ENCODE measurements at regions not wholly inside any gene's neighbourhood (a gene's known extent, or its start where the extent isn't known, plus 50 kb on each side); places are given as distances from the start of the nearest gene placed in this dataset.

- TF ChIP-seq EZH2phosphoT487 (IDR thresholded peaks at IDR 0.05; ENCODE audit: borderline replicate concordance, low read length) (no peak), CTCF (IDR thresholded peaks at IDR 0.05; ENCODE audit: low read depth, low read length, poor library complexity, severe bottlenecking) (no peak)
Observed at GRCh38 chr16:6146874-6147425, 1049.4 kb upstream of the EEF2KMT start.

GRCh38 chr16:6146356-6146755 lies 1048.8 kb upstream of the EEF2KMT start:
- H3K9me3 ChIP-seq (ENCODE audit: control insufficient read depth, insufficient read depth, low read length): no peaks in the 10 kb centered on the region
- no peaks in the 10 kb centered on the region for H3K4me1 ChIP-seq (ENCODE audit: control insufficient read depth, low read length)
- H3K9me2 ChIP-seq (replicated peaks; ENCODE audit: control insufficient read depth, low read length): no peaks in the 10 kb centered on the region
- H3F3A ChIP-seq (ENCODE audit: control insufficient read depth, insufficient read depth): no peaks in the 10 kb centered on the region
- H3K79me2 ChIP-seq (ENCODE audit: control insufficient read depth, low read length): no peaks in the 10 kb centered on the region
- no peaks in the 10 kb centered on the region for H3K36me3 ChIP-seq (ENCODE audit: control insufficient read depth, low read length)
- TF ChIP-seq EZH2phosphoT487 (IDR thresholded peaks at IDR 0.05; ENCODE audit: borderline replicate concordance, low read length): no peak
- no peak for TF ChIP-seq CTCF (IDR thresholded peaks at IDR 0.05; ENCODE audit: low read depth, low read length, poor library complexity, severe bottlenecking)
- H4K20me1 ChIP-seq (ENCODE audit: control insufficient read depth, insufficient read depth, low read depth, low read length): no peaks in the 10 kb centered on the region
- H3K4me3 ChIP-seq (ENCODE audit: low read length): no peak overlapping the region
- H3K27ac ChIP-seq (ENCODE audit: low read depth, low read length): no peak overlapping the region
- no peaks in the 10 kb centered on the region for H3K27me3 ChIP-seq (ENCODE audit: control insufficient read depth, low read length)
- no peak overlapping the region for H3K4me2 ChIP-seq (ENCODE audit: low read length)

More at GRCh38 chr16:6146874-6147425, 1049.4 kb upstream of the EEF2KMT start:
- Histone ChIP-seq H3K4me3 (ENCODE audit: low read length) (no peak overlapping the region), H3K4me2 (ENCODE audit: low read length) (no peak overlapping the region), H4K20me1 (ENCODE audit: control insufficient read depth, insufficient read depth, low read depth, low read length) (no peaks in the 10 kb centered on the region), H3K9me2 (replicated peaks; ENCODE audit: control insufficient read depth, low read length) (no peaks in the 10 kb centered on the region), H3K4me1 (ENCODE audit: control insufficient read depth, low read length) (no peaks in the 10 kb centered on the region), H3K27ac (ENCODE audit: low read depth, low read length) (no peak overlapping the region), H3K36me3 (ENCODE audit: control insufficient read depth, low read length) (no peaks in the 10 kb centered on the region), H3F3A (ENCODE audit: control insufficient read depth, insufficient read depth) (no peaks in the 10 kb centered on the region), H3K27me3 (ENCODE audit: control insufficient read depth, low read length) (no peaks in the 10 kb centered on the region), H3K79me2 (ENCODE audit: control insufficient read depth, low read length) (no peaks in the 10 kb centered on the region), H3K9me3 (ENCODE audit: control insufficient read depth, insufficient read depth, low read length) (no peaks in the 10 kb centered on the region)

GRCh38 chr16:6144463-6144862 lies 1046.9 kb upstream of the EEF2KMT start:
- Histone ChIP-seq H3K4me3 (ENCODE audit: low read length) (no peak overlapping the region), H3K9me2 (replicated peaks; ENCODE audit: control insufficient read depth, low read length) (no peaks in the 10 kb centered on the region), H3K4me1 (ENCODE audit: control insufficient read depth, low read length) (no peaks in the 10 kb centered on the region), H4K20me1 (ENCODE audit: control insufficient read depth, insufficient read depth, low read depth, low read length) (no peaks in the 10 kb centered on the region), H3K27ac (ENCODE audit: low read depth, low read length) (no peak overlapping the region), H3F3A (ENCODE audit: control insufficient read depth, insufficient read depth) (no peaks in the 10 kb centered on the region), H3K27me3 (ENCODE audit: control insufficient read depth, low read length) (no peaks in the 10 kb centered on the region), H3K36me3 (ENCODE audit: control insufficient read depth, low read length) (no peaks in the 10 kb centered on the region), H3K79me2 (ENCODE audit: control insufficient read depth, low read length) (no peaks in the 10 kb centered on the region), H3K9me3 (ENCODE audit: control insufficient read depth, insufficient read depth, low read length) (no peaks in the 10 kb centered on the region), H3K4me2 (ENCODE audit: low read length) (no peak overlapping the region)
- TF ChIP-seq EZH2phosphoT487 (IDR thresholded peaks at IDR 0.05; ENCODE audit: borderline replicate concordance, low read length) (no peak), CTCF (IDR thresholded peaks at IDR 0.05; ENCODE audit: low read depth, low read length, poor library complexity, severe bottlenecking) (no peak)
